Astrocyte of the spinal cord (primary cell): ENCODE measurements at regions not wholly inside any gene's neighbourhood (a gene's known extent, or its start where the extent isn't known, plus 50 kb on each side); places are given as distances from the start of the nearest gene placed in this dataset.
A peak's percentile ranks its signal among the peaks of the same experiment; 100 is the strongest.
"Not testable (repeated sequence)": the region's sequence is repeated elsewhere in the genome, so short reads cannot be mapped to it uniquely, and the experiment has no call there.

Experiments used
- DNase-seq: peaks from one replicate; pipeline ENCODE4 v3.0.0; 2011; ENCODE audit warnings: low read depth, low spot score
- H3K4me3 ChIP-seq: 2 replicates; pipeline ENCODE4 v1.5.1; 2011; ENCODE audit warnings: low read depth, mild to moderate bottlenecking, low read length, moderate library complexity
- CTCF ChIP-seq: IDR thresholded peaks from 2 replicates; pipeline ENCODE4 v1.5.1; 2012; ENCODE audit warnings: low read depth, mild to moderate bottlenecking, low read length, inconsistent platforms
- in situ Hi-C: cut with HindIII; loops from 2 replicates; pipeline ENCODE4 v1.10.0; 2017; ENCODE audit warnings: low sequenced_read_pairs

- DNase-seq, in situ Hi-C loops, H3K4me3 ChIP-seq: not testable (repeated sequence)
Measured at GRCh38 chr3:48101301-48101650, 85.1 kb upstream of the MAP4 start.

- DNase-seq = no peak
- TF ChIP-seq CTCF = no peak
- in situ Hi-C loops = no loop called here
Measured at GRCh38 chr3:48092270-48092669, 76.1 kb upstream of the MAP4 start.

GRCh38 chr3:48090166-48090939 is 74.1 kb upstream of the MAP4 start:
- no peak overlapping the region for H3K4me3 ChIP-seq
- in situ Hi-C loops = no loop called here
- no peak for DNase-seq
- no peak for TF ChIP-seq CTCF

More at GRCh38 chr3:48092270-48092669, 76.1 kb upstream of the MAP4 start:
- H3K4me3 ChIP-seq = no peak overlapping the region

- in situ Hi-C loops = no loop called here
- peak overlapping the region; percentile 89 for H3K4me3 ChIP-seq
- no peak for TF ChIP-seq CTCF
- peak; percentile 99 for DNase-seq
Measured at GRCh38 chr3:48088749-48089466, 72.7 kb upstream of the MAP4 start.

GRCh38 chr3:48088056-48088748 is 72.0 kb upstream of the MAP4 start:
- TF ChIP-seq CTCF = no peak
- peak; percentile 48 for DNase-seq
- in situ Hi-C loops = no loop called here
- H3K4me3 ChIP-seq = peak overlapping the region; percentile 89

- DNase-seq = peak; percentile 62
- in situ Hi-C loops = no loop called here
- TF ChIP-seq CTCF = no peak
- H3K4me3 ChIP-seq = peak overlapping the region; percentile 89
Measured at GRCh38 chr3:48086705-48087104, 70.5 kb upstream of the MAP4 start.

- in situ Hi-C loops = no loop called here
- no peak overlapping the region for H3K4me3 ChIP-seq
- DNase-seq = no peak
- no peak for TF ChIP-seq CTCF
Measured at GRCh38 chr3:48084929-48085328, 68.7 kb upstream of the MAP4 start.
